ENCODE measurements at regions not wholly inside any gene's neighbourhood (a gene's known extent, or its start where the extent isn't known, plus 50 kb on each side); places are given as distances from the start of the nearest gene placed in this dataset.

DNA sequence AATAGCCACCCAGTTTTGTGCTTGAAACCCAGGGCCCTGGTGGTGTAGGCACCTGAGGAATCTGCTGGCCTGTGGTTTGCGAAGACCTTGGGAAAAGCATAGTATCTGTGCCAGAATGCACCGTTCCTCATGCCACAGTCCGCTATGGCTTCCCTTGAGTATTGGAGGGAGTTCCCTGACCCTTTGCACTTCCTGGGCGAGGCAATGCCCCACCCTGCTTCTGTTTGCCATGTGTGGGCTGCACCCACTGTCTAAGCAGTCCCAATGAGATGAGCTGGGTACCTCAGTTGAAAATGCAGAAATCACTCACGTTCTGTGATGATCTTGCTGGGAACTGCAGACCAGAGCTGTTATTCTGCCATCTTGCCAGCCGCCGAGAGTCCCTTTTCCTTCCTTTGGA is 483.5 kb downstream of the AGTPBP1 start:
- H3K27me3 ChIP-seq (ENCODE audit: insufficient read depth, poor library complexity, severe bottlenecking): no peaks in the 10 kb centered on the region
- no peak overlapping the region for H3K27ac ChIP-seq (replicated peaks)
- DNase-seq (ENCODE audit: low read depth in 1 of 2, low spot score in 1 of 2): no peak
- no peak for TF ChIP-seq GABPA (IDR thresholded peaks at IDR 0.05; ENCODE audit: low read depth)
- TF ChIP-seq SPI1 (IDR thresholded peaks at IDR 0.05; ENCODE audit: borderline replicate concordance, low read depth): no peak
- no peak for TF ChIP-seq POLR2AphosphoS5 (IDR thresholded peaks at IDR 0.05; ENCODE audit: low read depth)
- TF ChIP-seq, protein P1, sequence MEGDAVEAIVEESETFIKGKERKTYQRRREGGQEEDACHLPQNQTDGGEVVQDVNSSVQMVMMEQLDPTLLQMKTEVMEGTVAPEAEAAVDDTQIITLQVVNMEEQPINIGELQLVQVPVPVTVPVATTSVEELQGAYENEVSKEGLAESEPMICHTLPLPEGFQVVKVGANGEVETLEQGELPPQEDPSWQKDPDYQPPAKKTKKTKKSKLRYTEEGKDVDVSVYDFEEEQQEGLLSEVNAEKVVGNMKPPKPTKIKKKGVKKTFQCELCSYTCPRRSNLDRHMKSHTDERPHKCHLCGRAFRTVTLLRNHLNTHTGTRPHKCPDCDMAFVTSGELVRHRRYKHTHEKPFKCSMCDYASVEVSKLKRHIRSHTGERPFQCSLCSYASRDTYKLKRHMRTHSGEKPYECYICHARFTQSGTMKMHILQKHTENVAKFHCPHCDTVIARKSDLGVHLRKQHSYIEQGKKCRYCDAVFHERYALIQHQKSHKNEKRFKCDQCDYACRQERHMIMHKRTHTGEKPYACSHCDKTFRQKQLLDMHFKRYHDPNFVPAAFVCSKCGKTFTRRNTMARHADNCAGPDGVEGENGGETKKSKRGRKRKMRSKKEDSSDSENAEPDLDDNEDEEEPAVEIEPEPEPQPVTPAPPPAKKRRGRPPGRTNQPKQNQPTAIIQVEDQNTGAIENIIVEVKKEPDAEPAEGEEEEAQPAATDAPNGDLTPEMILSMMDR (IDR thresholded peaks at IDR 0.05; ENCODE audit: insufficient read depth, low read length): no peak
- TF ChIP-seq, protein P2, sequence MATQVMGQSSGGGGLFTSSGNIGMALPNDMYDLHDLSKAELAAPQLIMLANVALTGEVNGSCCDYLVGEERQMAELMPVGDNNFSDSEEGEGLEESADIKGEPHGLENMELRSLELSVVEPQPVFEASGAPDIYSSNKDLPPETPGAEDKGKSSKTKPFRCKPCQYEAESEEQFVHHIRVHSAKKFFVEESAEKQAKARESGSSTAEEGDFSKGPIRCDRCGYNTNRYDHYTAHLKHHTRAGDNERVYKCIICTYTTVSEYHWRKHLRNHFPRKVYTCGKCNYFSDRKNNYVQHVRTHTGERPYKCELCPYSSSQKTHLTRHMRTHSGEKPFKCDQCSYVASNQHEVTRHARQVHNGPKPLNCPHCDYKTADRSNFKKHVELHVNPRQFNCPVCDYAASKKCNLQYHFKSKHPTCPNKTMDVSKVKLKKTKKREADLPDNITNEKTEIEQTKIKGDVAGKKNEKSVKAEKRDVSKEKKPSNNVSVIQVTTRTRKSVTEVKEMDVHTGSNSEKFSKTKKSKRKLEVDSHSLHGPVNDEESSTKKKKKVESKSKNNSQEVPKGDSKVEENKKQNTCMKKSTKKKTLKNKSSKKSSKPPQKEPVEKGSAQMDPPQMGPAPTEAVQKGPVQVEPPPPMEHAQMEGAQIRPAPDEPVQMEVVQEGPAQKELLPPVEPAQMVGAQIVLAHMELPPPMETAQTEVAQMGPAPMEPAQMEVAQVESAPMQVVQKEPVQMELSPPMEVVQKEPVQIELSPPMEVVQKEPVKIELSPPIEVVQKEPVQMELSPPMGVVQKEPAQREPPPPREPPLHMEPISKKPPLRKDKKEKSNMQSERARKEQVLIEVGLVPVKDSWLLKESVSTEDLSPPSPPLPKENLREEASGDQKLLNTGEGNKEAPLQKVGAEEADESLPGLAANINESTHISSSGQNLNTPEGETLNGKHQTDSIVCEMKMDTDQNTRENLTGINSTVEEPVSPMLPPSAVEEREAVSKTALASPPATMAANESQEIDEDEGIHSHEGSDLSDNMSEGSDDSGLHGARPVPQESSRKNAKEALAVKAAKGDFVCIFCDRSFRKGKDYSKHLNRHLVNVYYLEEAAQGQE (IDR thresholded peaks at IDR 0.05; ENCODE audit: insufficient replicate concordance, low read depth): no peak
- H3K4me3 ChIP-seq (replicated peaks; ENCODE audit: insufficient read depth, low read length): no peak overlapping the region

DNA sequence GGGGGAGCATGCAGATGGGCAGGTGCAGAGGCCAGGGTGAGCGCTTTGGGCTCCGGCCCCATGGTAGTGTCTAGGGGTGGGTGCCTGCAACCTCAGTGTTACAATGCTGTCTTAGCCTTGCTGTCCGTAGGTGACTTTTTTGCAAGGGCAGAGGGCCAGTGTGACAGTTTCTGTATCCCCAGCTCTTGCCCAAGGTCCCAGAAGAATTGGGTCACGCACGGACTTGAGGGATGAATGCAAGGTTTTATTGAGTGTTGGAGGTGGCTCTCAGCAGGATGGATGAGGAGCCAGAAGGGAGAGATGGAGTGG is 492.5 kb downstream of the AGTPBP1 start:
- H3K27me3 ChIP-seq (ENCODE audit: insufficient read depth, poor library complexity, severe bottlenecking): no peaks in the 10 kb centered on the region
- H3K4me3 ChIP-seq (replicated peaks; ENCODE audit: insufficient read depth, low read length): no peak overlapping the region
- H3K27ac ChIP-seq (replicated peaks): no peak overlapping the region
- DNase-seq (ENCODE audit: low read depth in 1 of 2, low spot score in 1 of 2): no peak
- TF ChIP-seq, protein P2 (IDR thresholded peaks at IDR 0.05; ENCODE audit: insufficient replicate concordance, low read depth): no peak
- TF ChIP-seq POLR2AphosphoS5 (IDR thresholded peaks at IDR 0.05; ENCODE audit: low read depth) (no peak), SPI1 (IDR thresholded peaks at IDR 0.05; ENCODE audit: borderline replicate concordance, low read depth) (no peak), GABPA (IDR thresholded peaks at IDR 0.05; ENCODE audit: low read depth) (no peak)
- TF ChIP-seq, protein P1 (IDR thresholded peaks at IDR 0.05; ENCODE audit: insufficient read depth, low read length): no peak

DNA sequence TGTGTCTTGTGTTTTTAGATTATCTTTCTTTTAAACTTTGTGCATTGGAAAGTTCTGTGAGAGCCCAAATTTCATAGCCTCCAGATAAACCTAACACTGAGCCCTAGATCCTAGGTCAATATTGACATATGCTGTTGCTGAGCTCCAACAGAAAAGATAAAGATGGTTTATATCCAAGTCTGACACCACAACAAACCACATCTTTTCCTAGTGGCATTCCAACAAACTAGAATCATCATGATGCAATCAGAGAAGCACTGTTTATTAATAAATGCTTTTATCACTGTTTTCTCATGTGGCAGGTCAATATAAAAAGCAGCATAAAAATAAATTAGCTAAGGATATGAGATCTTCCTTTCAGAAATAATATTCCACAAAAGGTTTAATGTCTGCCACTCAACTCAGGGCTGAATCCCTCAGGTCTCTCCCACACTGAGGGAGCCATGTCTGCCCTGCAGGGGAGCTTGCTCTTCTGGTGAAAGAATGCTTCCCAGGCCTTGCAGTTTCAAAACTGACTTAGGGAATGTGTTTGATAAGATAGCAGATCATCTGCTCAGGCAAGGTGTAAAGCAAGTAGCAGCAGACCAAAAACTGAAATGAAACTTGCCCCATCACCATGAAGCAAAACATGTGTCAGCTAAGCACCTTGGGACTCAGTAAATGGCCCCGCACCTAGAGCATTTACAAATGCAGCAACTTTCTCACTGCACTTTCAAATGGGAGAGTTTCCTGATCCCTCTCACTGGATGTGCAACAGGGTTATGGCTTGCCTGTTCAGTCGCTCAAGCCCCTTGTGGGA is 493.0 kb downstream of the AGTPBP1 start:
- Histone ChIP-seq H3K27me3 (ENCODE audit: insufficient read depth, poor library complexity, severe bottlenecking) (no peaks in the 10 kb centered on the region), H3K27ac (replicated peaks) (no peak overlapping the region), H3K4me3 (replicated peaks; ENCODE audit: insufficient read depth, low read length) (no peak overlapping the region)
- no peak for DNase-seq (ENCODE audit: low read depth in 1 of 2, low spot score in 1 of 2)
- TF ChIP-seq, protein P2 (IDR thresholded peaks at IDR 0.05; ENCODE audit: insufficient replicate concordance, low read depth): no peak
- TF ChIP-seq, protein P1 (IDR thresholded peaks at IDR 0.05; ENCODE audit: insufficient read depth, low read length): no peak
- TF ChIP-seq SPI1 (IDR thresholded peaks at IDR 0.05; ENCODE audit: borderline replicate concordance, low read depth) (no peak), GABPA (IDR thresholded peaks at IDR 0.05; ENCODE audit: low read depth) (no peak), POLR2AphosphoS5 (IDR thresholded peaks at IDR 0.05; ENCODE audit: low read depth) (no peak)

Measured in HL-60 (cell line).